HG02759 (cell line): ENCODE measurements at regions not wholly inside any gene's neighbourhood (a gene's known extent, or its start where the extent isn't known, plus 50 kb on each side); places are given as distances from the start of the nearest gene placed in this dataset.

Source experiments
- ATAC-seq: cut with Tn5 transposase; IDR thresholded peaks from one replicate; pipeline ENCODE4 v1.9.1; 2021; ENCODE audit warnings: mild to moderate bottlenecking, moderate library complexity; ENCODE audit not compliant: unreplicated experiment

DNA sequence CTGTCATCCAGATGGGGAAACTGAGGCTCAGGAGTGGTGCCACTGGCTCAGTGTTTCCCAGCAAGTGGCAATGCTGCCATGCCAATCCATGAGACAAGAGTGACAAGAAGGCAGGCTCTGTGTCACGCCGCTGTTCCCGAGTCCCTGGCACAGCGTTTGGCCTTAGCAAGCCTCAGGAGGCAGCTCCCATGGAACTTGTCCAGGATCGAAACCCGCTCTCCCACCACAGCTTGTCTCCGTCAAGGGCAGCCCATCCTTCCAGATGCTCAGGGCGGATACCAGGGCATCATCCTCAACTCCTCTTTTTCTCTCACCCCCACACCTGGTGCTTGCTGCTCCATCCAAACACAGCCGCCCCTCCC, 110.6 kb upstream of the PTPN1 start:
- no peak for ATAC-seq

DNA sequence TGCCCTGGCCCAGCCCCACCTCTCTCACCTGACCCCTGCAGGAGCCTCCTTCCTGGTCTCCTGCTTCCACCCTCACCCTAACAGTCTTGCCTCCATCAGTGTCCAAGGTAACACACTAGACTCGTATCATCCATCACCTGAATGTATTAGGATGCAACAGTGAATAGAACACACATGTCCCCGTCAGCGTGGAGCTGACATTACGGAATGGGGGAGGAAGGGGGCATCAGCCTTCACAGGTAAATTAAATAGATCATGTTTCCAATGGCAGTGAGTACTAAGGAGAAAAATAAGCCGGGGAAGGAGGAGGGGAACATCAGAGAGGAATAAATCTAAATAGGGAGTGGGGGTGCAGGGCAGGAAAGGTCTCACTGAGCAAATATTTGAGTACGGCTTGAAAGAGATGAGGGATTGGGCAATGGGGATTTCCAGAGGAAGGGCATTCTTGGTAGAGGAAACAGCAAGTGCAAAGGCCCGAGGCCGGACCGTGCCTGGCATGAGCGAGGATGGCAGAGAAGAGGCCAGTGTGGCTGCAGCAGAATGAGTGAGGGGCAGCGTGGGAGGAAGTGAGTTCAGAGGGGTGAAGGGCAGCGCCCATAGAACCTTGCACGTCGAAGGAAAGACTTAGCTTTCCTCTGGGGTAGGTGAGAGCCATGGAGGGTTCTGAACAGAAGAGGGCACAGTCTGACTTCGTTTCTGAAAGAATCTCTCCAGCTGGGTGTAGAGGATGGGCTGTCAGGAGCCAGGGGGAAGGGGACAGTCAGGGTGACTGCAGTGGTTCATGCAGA, 110.1 kb upstream of the PTPN1 start:
- no peak for ATAC-seq

DNA sequence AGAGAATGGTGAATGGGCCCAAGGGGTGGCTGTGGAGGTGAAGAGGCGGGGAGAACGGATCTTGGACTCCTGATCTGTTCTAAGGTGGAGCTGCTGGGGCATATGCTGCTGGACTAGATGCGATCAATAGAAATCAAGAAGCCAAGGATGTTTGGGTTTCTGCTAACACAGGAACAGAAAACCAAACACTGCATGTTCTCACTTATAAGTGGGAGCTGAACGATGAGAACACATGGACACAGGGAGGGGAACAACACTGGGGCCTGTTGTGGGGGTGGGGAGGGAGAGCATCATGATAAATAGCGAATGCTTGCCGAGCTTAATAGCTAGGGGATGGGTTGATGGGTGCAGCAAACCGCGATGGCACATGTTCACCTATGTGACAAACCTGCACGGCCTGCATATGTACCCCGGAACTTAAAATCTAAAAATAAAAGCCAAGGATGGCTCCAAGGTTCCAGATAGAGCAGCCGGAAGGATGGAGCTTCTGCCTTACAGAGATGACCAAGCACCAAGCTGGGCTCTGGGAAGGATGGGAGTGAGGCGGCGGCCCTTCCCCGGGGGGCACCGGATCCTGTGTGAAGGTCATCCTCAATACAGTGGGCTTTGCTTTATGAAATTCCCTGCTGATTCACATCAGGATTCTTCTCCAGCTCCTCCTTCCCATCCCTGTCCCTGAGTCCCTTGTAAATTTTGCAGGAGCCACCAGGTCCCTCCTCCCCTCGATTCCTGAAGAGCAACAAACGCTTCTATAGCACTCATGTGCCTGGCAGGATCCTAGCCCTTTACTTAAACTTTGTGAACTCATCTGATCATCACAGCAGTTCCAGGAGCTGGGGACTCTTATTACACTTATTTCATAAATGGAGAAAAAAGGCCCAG, 109.2 kb upstream of the PTPN1 start:
- ATAC-seq, result no peak

GRCh38 chr20:50401587-50402418, 108.4 kb upstream of the PTPN1 start:
- no peak for ATAC-seq

DNA sequence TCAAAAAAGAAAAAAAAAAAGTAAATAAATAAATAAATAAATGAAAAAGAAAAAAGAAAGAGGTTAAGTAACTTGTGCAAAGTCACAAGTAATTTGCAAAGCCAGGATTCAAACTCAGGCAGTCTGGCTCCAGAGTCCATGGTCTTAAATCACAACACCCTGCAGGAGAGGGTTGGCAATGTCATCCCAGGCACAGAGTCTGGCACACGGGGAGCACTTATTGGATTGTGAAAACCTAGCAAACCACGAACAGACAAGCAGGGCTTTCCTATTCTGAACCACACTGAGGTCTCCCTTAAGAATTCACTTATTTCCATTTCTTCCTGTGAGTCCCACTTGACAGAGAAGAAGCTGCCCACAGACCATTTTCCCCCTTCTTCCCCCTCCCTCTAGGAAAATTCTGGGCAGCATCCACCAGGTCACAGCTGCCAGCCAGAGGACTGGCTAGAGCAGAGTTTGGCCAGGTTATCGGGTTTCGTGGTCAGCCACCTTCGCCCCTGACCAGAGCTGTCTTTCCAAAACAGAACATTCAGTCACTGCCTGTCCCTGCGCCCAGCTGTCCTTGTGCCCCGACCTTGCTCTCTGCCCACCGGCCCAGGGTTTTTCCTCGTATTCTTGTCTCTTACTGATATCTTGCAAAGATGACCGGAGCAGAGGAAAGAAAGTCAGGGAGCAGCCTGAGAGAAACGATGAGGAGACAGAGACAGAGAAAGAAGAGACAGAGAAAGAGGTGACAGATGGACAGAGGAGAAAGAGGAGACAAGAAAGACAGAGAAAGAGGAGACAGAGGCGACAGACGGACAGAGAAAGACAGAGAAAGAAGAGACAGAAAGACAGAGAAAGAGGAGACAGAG, 106.4 kb upstream of the PTPN1 start:
- ATAC-seq, result no peak

DNA sequence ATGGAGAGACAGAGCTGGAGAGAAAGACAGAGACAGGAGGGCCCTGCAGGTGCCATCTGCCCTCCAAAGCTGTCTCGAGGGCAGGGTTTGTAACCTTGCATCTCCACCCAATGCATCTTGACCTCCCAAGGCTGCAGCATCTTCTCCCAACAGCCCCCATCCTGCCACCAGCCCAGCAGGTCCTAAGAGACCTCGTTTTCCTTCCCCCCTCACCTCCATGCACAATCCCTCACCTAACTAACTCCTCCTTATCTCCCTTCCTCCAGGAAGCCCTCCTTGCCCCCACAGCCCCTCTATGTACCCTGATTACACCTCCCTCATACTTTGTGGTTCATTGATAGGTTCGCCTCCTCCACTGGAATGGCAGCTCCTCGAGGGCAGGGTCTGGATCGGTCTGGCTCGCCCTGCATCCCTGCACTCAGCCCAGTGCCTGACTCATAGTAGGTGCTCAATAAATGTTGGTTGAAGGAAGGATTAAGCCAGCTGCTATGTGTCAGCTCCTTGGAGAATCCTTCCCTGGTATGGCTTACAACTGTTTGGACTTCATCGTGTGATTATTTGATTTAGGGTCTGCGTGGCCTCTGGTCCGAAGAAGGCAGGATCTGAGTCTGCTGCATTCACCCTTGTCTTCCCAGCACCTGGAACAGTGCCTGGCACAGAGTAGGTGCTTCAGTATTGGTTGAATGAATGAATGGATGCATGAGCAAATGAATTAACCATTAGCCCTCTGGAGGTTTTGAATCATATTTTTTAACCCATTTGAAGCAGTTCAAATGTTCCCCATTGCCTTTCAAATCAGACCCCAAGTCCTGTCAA, 105.6 kb upstream of the PTPN1 start:
- no peak for ATAC-seq

DNA sequence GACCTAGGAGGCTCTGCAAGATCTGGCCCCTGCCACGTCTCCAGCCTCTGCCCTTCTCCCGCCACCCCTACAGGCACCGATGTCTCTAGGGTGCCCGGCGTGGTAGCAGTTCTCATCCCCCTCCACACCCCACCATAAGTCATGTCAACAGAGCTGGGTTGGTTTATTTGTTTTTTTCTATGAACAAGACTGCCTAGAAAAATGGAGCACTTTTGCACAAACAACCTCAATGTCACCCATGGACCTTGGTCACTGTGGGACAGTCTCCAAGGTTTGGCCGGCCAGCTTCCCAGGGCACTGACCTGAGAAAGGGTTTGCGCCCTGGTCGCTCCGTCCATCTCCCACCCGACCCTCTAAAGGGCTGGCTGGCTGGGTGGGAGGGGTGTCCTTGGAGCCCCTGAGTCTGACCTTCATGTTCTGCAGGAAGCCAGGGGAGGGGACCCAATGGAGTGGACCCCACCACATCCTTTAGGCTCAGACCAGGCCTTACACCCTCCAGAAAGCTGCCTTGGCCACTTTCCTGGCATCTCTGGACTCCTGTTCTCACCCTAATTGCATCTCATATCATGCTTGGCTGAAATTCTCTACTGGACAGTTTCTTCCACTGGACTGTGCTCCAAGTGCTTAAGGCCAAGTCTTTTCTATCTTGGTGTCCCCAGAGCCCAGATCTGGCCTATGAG, 104.8 kb upstream of the PTPN1 start:
- no peak for ATAC-seq

- ATAC-seq, result no peak
Observed at GRCh38 chr20:50405915-50406609, 104.1 kb upstream of the PTPN1 start.

DNA sequence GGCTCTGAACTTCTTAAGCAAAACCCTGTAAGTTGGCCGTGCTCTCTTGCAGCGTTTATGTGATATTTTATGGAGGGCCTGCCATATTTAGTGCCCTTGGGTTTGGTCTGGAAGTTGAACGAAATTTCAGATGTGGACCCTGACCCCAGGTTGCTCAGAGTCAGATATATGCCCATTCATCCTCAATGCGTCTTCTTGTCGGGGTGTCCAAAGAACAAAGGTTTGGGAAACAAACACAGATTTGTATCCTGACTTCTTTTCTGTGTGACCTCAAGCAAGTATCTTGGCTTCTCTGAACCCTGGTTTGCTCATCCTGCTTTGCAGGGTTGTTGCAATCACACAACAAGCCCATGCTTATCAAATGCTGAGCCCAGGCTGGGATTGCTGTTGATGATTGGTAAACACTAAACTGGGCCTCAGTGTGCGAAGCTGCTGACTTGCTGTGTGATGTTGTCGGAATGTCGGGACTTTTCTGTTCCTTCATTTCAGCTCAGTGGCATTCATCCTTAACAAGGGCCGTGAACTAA, 103.5 kb upstream of the PTPN1 start:
- ATAC-seq, result no peak

DNA sequence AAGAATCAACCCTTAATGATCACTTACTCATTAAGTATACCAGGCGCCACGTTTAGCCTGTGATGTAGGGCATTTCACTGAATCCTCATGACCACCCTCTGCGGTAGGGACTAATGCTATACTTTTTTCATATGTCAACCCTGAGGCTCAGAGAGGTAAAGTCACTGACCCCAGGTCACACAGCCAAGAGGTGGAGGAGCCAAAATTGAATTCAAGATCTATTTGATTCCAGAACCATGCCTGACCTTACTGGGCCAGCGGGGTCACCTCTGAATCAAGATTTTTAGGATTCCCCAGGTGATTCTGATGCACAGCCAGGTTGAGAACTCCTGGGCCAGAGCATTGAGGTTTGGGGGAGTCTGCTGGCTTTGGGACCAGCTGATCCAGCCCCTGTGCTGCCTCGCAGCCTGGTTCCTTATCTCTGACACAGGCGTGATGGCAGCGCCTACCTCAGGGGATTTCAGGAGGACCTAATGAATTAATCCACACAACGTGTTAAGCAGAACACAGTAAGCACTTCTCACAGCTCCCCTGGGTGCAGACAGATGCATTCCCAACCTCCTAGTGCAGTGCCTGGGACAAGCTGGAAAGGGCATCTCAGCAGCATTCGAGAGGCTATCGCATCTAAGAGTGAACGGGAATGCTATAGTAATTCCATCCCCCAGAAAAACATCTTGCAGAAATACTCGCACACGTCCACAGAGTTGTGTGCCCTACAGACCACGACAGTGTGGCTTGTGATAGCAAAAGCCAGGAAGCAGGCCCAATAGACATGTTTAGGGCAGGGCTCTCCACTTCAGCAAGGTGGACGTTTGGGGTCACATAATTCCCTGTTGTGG, 101.4 kb upstream of the PTPN1 start:
- ATAC-seq, result no peak

DNA sequence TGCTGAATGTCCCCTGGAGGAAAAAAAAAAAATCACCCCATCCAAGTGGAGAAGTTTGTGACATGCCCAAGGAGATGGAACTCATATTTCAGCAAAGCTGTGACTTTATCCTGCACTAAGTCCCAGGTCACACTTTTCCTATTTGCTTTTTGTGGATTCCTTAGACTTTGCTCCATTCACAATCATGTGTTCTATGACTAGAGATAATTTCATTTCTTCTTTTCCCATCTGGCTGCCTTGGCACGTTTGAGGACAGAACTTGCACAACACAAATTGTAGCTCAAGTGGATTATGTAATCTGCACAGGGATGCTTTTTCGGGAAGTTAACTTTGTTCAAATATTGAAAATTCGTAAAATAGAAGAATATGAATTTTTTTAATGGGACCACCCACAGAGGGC, 100.7 kb upstream of the PTPN1 start:
- no peak for ATAC-seq

GRCh38 chr20:50410343-50410742, 99.8 kb upstream of the PTPN1 start:
- no peak for ATAC-seq

GRCh38 chr20:50412069-50412468, 98.1 kb upstream of the PTPN1 start:
- ATAC-seq, result no peak

DNA sequence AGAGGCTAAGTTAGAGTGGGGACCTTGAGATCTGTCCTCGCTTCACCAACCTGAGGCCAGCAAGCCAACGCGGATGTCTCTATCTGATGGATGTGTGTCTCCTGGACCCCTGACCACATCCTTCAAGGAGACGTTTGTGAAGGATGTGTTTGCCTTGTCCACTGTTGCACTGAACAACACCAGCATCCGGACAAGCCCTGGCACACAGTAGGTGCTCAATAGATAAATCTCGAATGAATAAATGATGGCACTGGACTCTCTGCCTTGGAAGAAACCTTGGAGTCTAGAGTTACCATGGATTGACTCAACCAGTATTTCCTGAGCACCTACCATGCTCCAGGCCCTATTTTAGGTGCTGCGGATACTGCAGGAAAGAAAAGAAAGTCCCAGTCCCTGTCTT, 97.7 kb upstream of the PTPN1 start:
- ATAC-seq, result no peak

DNA sequence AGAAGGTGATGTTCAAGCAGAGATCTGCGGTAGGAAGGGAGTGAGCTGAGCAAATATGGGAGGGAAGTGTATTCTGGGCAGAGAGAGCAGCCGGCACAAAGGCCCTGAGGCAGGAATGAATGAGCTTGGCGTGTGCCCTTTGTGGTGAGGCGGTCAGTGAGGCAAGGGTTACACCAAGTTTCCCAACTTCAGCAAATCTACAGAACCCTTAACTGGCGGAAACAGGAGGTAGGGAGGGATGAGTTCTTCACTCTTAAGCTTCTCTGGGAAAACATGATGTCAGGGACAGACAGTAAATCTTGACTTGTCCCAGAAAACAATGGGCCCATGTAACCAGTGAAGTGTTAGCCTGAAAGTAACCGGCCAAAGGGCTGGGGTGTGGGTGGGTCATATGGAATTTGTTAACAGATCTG, 97.1 kb upstream of the PTPN1 start:
- no peak for ATAC-seq

DNA sequence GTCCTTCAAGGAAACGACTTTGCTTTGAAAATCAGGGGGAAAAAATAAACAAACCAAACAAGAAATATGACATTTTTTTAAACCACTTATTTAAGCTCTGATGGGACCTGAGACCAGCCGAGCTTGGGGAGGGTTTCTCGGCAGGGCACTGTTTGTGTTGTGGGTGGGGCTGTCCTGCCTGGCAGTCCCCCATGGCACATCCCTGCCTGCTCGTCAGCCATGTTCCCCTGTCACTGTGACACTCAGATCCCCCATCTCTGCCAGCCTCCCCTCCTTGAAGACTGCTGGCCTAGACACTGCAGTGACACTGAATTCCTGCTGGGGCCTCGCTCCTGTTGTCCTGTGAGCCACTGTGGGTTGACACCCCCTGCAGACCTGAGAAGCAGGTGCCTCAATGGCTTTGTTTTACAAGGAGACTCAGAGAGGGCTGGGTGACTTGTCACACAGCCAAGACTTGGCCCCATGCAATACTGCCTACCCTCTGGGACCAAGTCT, 95.1 kb upstream of the PTPN1 start:
- no peak for ATAC-seq
